Fibroblast of villous mesenchyme (primary cell): ENCODE measurements at regions not wholly inside any gene's neighbourhood (a gene's known extent, or its start where the extent isn't known, plus 50 kb on each side); places are given as distances from the start of the nearest gene placed in this dataset. TPM values are rescaled to one million over a fixed set of nuclear protein-coding genes. Genes with fewer than 3 reads are reported as not detected.
"Not testable (repeated sequence)": the region's sequence is repeated elsewhere in the genome, so short reads cannot be mapped to it uniquely, and the experiment has no call there.

Experiments used
- DNase-seq: peaks from one replicate; pipeline ENCODE4 v3.0.0-alpha.2; 2010; ENCODE audit warnings: low read depth
- H3K4me3 ChIP-seq: 2 replicates; pipeline ENCODE4 v1.5.1; 2011; ENCODE audit warnings: low read depth, mild to moderate bottlenecking, low read length
- CTCF ChIP-seq: IDR thresholded peaks from 2 replicates; pipeline ENCODE4 v1.5.1; 2012; ENCODE audit warnings: low read depth, mild to moderate bottlenecking, low read length; ENCODE audit not compliant: insufficient read depth
- small RNA-seq: library from RNA; depleted of rRNA; stranded (forward); fragments of <200 nt; gene quantifications from one replicate; pipeline ENCODE3, GENCODE V24; 2012

- no peak for TF ChIP-seq CTCF
- H3K4me3 ChIP-seq = no peak overlapping the region
- no peak for DNase-seq
Observed at GRCh38 chr12:33926095-33926494, 96.2 kb upstream of the ALG10 start.

- not testable (repeated sequence) for DNase-seq, H3K4me3 ChIP-seq
Observed at GRCh38 chr12:33937669-33938068, 84.6 kb upstream of the ALG10 start.

GRCh38 chr12:33942172-33942571 is 80.1 kb upstream of the ALG10 start:
- H3K4me3 ChIP-seq = no peak overlapping the region
- no peak for DNase-seq
- no peak for TF ChIP-seq CTCF

- no peak overlapping the region for H3K4me3 ChIP-seq
- no peak for TF ChIP-seq CTCF
Observed at GRCh38 chr12:33944703-33945437, 77.4 kb upstream of the ALG10 start.

GRCh38 chr12:33945438-33945784 is 76.9 kb upstream of the ALG10 start:
- no peak for TF ChIP-seq CTCF
- no peak overlapping the region for H3K4me3 ChIP-seq
- no peak for DNase-seq

More at GRCh38 chr12:33944703-33945437, 77.4 kb upstream of the ALG10 start:
- no peak for DNase-seq

- H3K4me3 ChIP-seq, DNase-seq: not testable (repeated sequence)
Observed at GRCh38 chr12:33966219-33966618, 56.1 kb upstream of the ALG10 start.

GRCh38 chr12:33967760-33968159 is 54.5 kb upstream of the ALG10 start:
- H3K4me3 ChIP-seq = no peak overlapping the region
- no peak for TF ChIP-seq CTCF
- DNase-seq = no peak

Small RNA genes lying in the stretch of these regions (small RNA-seq; reads per million reads assigned to genes)
- not detected for gene RNU6-400P
- not detected for gene RNU6-472P
